ENCODE measurements at regions not wholly inside any gene's neighbourhood (a gene's known extent, or its start where the extent isn't known, plus 50 kb on each side); places are given as distances from the start of the nearest gene placed in this dataset.

DNA sequence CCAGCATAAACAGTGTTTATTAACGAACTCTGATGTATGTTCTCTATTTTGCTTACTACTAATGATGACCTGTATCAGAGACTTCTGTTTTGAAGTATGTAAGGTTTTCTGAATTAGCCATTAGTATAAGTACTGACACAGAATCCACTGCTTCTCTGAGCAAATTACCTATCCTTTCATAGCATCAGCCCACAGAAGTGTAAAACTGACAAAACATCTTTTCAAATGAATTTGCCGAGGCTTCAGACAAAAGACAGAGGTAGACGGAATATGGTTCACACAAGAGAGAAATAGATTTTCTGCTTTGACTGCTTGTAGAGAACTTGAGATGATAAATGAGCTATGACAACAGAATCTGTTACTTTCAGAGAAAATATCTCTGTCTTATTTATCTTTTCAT, 1051.6 kb downstream of the AMY1C start:
- H3K27me3 Mint-ChIP-seq (ENCODE audit: insufficient read depth, unreplicated experiment) = no peaks in the 10 kb centered on the region
- no peaks in the 10 kb centered on the region for H3K4me1 ChIP-seq
- no peaks in the 10 kb centered on the region for H3K4me1 Mint-ChIP-seq (ENCODE audit: low read depth, unreplicated experiment)
- no peaks in the 10 kb centered on the region for H3K27me3 ChIP-seq (replicated peaks; ENCODE audit: control insufficient read depth, insufficient read depth, low read length)
- H3K4me3 ChIP-seq (ENCODE audit: low read depth, low read length) = no peak overlapping the region
- no peaks in the 10 kb centered on the region for H3K36me3 Mint-ChIP-seq (ENCODE audit: insufficient read depth, unreplicated experiment)
- intact Hi-C loops (cut with micrococcal nuclease; ENCODE audit: unreplicated experiment) = no loop called here
- H3K9me3 Mint-ChIP-seq (ENCODE audit: unreplicated experiment) = no peaks in the 10 kb centered on the region
- no peak overlapping the region for H3K4me3 Mint-ChIP-seq (ENCODE audit: unreplicated experiment)
- DNase-seq = no peak
- BruUV-seq (replicated peaks) = no TSS peak
- ChIA-PET CTCF (no interaction called here), POLR2A (no interaction called here)
- H3K36me3 ChIP-seq (ENCODE audit: control insufficient read depth, insufficient read depth, low read length) = no peaks in the 10 kb centered on the region
- TF ChIP-seq, protein P1, sequence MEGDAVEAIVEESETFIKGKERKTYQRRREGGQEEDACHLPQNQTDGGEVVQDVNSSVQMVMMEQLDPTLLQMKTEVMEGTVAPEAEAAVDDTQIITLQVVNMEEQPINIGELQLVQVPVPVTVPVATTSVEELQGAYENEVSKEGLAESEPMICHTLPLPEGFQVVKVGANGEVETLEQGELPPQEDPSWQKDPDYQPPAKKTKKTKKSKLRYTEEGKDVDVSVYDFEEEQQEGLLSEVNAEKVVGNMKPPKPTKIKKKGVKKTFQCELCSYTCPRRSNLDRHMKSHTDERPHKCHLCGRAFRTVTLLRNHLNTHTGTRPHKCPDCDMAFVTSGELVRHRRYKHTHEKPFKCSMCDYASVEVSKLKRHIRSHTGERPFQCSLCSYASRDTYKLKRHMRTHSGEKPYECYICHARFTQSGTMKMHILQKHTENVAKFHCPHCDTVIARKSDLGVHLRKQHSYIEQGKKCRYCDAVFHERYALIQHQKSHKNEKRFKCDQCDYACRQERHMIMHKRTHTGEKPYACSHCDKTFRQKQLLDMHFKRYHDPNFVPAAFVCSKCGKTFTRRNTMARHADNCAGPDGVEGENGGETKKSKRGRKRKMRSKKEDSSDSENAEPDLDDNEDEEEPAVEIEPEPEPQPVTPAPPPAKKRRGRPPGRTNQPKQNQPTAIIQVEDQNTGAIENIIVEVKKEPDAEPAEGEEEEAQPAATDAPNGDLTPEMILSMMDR (IDR thresholded peaks at IDR 0.05; ENCODE audit: insufficient read depth in 1 of 2, low read depth in 1 of 2, low read length in 1 of 2, severe bottlenecking in 1 of 2, unreplicated experiment in 1 of 2) = no peak
- no peaks in the 10 kb centered on the region for H3K9me3 ChIP-seq
- no peak overlapping the region for H3K27ac Mint-ChIP-seq (ENCODE audit: unreplicated experiment)

DNA sequence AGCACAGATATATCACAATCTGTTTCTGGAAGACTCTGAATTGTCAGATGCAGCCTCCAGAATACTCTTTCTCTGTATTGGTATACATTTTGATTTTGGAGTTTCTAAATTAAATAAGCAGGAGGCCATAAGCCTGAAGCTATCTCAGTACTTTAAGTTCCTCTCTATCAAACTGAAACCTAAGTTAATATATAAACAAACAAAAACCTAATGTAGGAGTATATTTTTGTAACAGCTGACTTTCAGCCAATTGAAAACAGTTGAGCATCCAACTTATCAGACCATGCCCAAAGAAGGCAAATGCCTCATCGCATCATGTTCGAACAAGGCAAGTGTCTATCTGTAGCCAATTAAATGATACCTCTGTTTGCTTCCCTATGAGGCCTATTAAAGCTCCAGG, 1054.4 kb downstream of the AMY1C start:
- ChIA-PET POLR2A (no interaction called here), CTCF (no interaction called here)
- BruUV-seq (replicated peaks) = no TSS peak
- TF ChIP-seq, protein P1 (IDR thresholded peaks at IDR 0.05; ENCODE audit: insufficient read depth in 1 of 2, low read depth in 1 of 2, low read length in 1 of 2, severe bottlenecking in 1 of 2, unreplicated experiment in 1 of 2) = no peak
- Mint-ChIP-seq H3K27me3 (ENCODE audit: insufficient read depth, unreplicated experiment) (no peaks in the 10 kb centered on the region), H3K27ac (ENCODE audit: unreplicated experiment) (no peak overlapping the region), H3K4me1 (ENCODE audit: low read depth, unreplicated experiment) (no peaks in the 10 kb centered on the region), H3K9me3 (ENCODE audit: unreplicated experiment) (no peaks in the 10 kb centered on the region), H3K4me3 (ENCODE audit: unreplicated experiment) (no peak overlapping the region), H3K36me3 (ENCODE audit: insufficient read depth, unreplicated experiment) (no peaks in the 10 kb centered on the region)
- no peak for DNase-seq
- intact Hi-C loops (cut with micrococcal nuclease; ENCODE audit: unreplicated experiment) = no loop called here
- Histone ChIP-seq H3K4me1 (no peaks in the 10 kb centered on the region), H3K36me3 (ENCODE audit: control insufficient read depth, insufficient read depth, low read length) (no peaks in the 10 kb centered on the region), H3K9me3 (no peaks in the 10 kb centered on the region), H3K4me3 (ENCODE audit: low read depth, low read length) (no peak overlapping the region), H3K27me3 (replicated peaks; ENCODE audit: control insufficient read depth, insufficient read depth, low read length) (no peaks in the 10 kb centered on the region)

DNA sequence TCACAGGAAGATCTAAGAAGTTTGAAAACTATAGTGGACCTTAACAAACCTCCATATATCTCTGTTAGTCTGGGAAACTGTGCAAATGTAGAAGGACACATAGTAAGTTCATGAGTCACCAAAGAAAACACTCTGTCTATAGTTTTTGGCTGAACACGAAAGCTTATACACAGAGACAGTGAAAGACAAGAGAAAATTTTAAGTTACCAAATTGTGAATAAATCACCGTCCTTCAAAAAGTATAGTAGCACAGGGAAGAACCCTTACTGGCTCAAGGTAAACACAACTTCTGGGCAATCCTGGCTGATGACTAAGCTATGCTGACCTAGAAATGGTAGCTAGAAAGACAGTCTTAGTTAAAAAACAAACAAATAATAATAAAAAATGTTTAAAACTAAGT, 1057.9 kb downstream of the AMY1C start:
- no peak for DNase-seq
- POLR2A ChIA-PET = no interaction called here
- no TSS peak for BruUV-seq (replicated peaks)
- Mint-ChIP-seq H3K4me1 (ENCODE audit: low read depth, unreplicated experiment) (no peaks in the 10 kb centered on the region), H3K27me3 (ENCODE audit: insufficient read depth, unreplicated experiment) (no peaks in the 10 kb centered on the region), H3K9me3 (ENCODE audit: unreplicated experiment) (no peaks in the 10 kb centered on the region), H3K4me3 (ENCODE audit: unreplicated experiment) (no peak overlapping the region), H3K27ac (ENCODE audit: unreplicated experiment) (no peak overlapping the region), H3K36me3 (ENCODE audit: insufficient read depth, unreplicated experiment) (no peaks in the 10 kb centered on the region)
- no peaks in the 10 kb centered on the region for H3K36me3 ChIP-seq (ENCODE audit: control insufficient read depth, insufficient read depth, low read length)
- H3K4me3 ChIP-seq (ENCODE audit: low read depth, low read length) = no peak overlapping the region
- H3K4me1 ChIP-seq = no peaks in the 10 kb centered on the region
- intact Hi-C loops (cut with micrococcal nuclease; ENCODE audit: unreplicated experiment) = no loop called here
- no peaks in the 10 kb centered on the region for H3K9me3 ChIP-seq
- TF ChIP-seq, protein P1 (IDR thresholded peaks at IDR 0.05; ENCODE audit: insufficient read depth in 1 of 2, low read depth in 1 of 2, low read length in 1 of 2, severe bottlenecking in 1 of 2, unreplicated experiment in 1 of 2) = no peak
- no peaks in the 10 kb centered on the region for H3K27me3 ChIP-seq (replicated peaks; ENCODE audit: control insufficient read depth, insufficient read depth, low read length)
- CTCF ChIA-PET = no interaction called here
